B cell (primary cell): ENCODE measurements at regions not wholly inside any gene's neighbourhood (a gene's known extent, or its start where the extent isn't known, plus 50 kb on each side); places are given as distances from the start of the nearest gene placed in this dataset.

Experiments
- ATAC-seq: fragments of 200-7000 bp; cut with Tn5 transposase; one replicate; pipeline ENCODE4 v1.10.0; 2021; ENCODE audit warnings: low read depth, mild to moderate bottlenecking, moderate number of reproducible peaks, moderate library complexity
- CTCF ChIA-PET: fragments of 350-600 bp; sonication (Branson Sonifier 250); formaldehyde crosslinking; loops from one replicate; lab custom pipeline; 2021; ENCODE audit warnings: antibody characterized with exemption, inconsistent platforms; lab: Charles Lee
- POLR2A ChIA-PET: fragments of 350-600 bp; sonication (Branson Sonifier 250); formaldehyde crosslinking; loops from one replicate; lab custom pipeline; 2021; ENCODE audit warnings: antibody characterized with exemption; lab: Charles Lee
- DNase-seq: peaks from one replicate; pipeline ENCODE4 v3.0.0; 2013
- H2AFZ ChIP-seq: 2 replicates; pipeline ENCODE4 v1.6.1; 2012; ENCODE audit warnings: mild to moderate bottlenecking, low read depth, low read length; ENCODE audit not compliant: insufficient read depth, poor library complexity, severe bottlenecking
- H3K27ac ChIP-seq, 2 donors: 1 replicate in 1 of 2; 2 replicates in 1 of 2; pipeline ENCODE4 v1.5.1; 2012 to 2013; ENCODE audit warnings: low read length in 2 of 2, mild to moderate bottlenecking in 2 of 2, moderate library complexity in 1 of 2
- H3K27me3 ChIP-seq, 4 experiments: fragments of 200-600 bp in 1 of 4; sonication (generic) in 1 of 4; replicated peaks in 1 of 4; 1 replicate in 2 of 4; 2 replicates in 2 of 4; pipeline versions ENCODE4 v1.6.1 to v1.7.0; 2013 to 2016; ENCODE audit warnings: low read length in 3 of 4, mild to moderate bottlenecking in 2 of 4, mixed read lengths in 1 of 4, moderate library complexity in 1 of 4; ENCODE audit not compliant: insufficient read depth in 4 of 4, control insufficient read depth in 3 of 4; ENCODE audit errors: control extremely low read depth in 1 of 4
- H3K36me3 ChIP-seq, 2 experiments: replicated peaks in 1 of 2; 1 replicate in 1 of 2; 2 replicates in 1 of 2; pipeline versions ENCODE4 v1.6.1 to v1.7.1; 2013; ENCODE audit warnings: low read length in 1 of 2; ENCODE audit not compliant: insufficient read depth in 2 of 2, control insufficient read depth in 1 of 2; ENCODE audit errors: control extremely low read depth in 1 of 2, extremely low read depth in 1 of 2
- H3K4me1 ChIP-seq, 2 donors: fragments of 200-600 bp in 1 of 2; sonication (generic) in 1 of 2; 1 replicate in 1 of 2; 2 replicates in 1 of 2; pipeline versions ENCODE4 v1.5.1 to v1.6.1; 2013 to 2017; ENCODE audit warnings: low read length in 2 of 2; ENCODE audit not compliant: control insufficient read depth in 2 of 2, insufficient read depth in 2 of 2
- H3K4me2 ChIP-seq: replicated peaks from 2 replicates; pipeline ENCODE3; 2012; ENCODE audit warnings: mild to moderate bottlenecking, low read depth, low read length; ENCODE audit not compliant: poor library complexity, severe bottlenecking
- H3K4me3 ChIP-seq, 5 experiments: fragments of 200-600 bp in 1 of 5; sonication (generic) in 1 of 5; 1 replicate in 3 of 5; 2 replicates in 2 of 5; pipeline versions ENCODE4 v1.5.1 to v1.7.0; 2011 to 2016; ENCODE audit warnings: low read length in 4 of 5, mild to moderate bottlenecking in 4 of 5, low read depth in 2 of 5, control low read depth in 1 of 5, moderate library complexity in 1 of 5; ENCODE audit not compliant: insufficient read depth in 1 of 5; ENCODE audit errors: control extremely low read depth in 1 of 5, extremely low read depth in 1 of 5
- H3K79me2 ChIP-seq: fragments of 200-600 bp; sonication (generic); one replicate; pipeline ENCODE4 v1.6.0; 2016; ENCODE audit warnings: low read length; ENCODE audit not compliant: control insufficient read depth, insufficient read depth
- H3K9ac ChIP-seq: fragments of 200-600 bp; sonication (generic); 2 replicates; pipeline ENCODE4 v1.6.1; 2017; ENCODE audit warnings: mild to moderate bottlenecking, low read length, moderate library complexity
- H3K9me3 ChIP-seq, 3 donors: one replicate each; pipeline versions ENCODE4 v1.6.1 to v1.7.1; 2013; ENCODE audit warnings: low read length in 2 of 3; ENCODE audit not compliant: control insufficient read depth in 2 of 3, insufficient read depth in 1 of 3; ENCODE audit errors: control extremely low read depth in 1 of 3
- H4K20me1 ChIP-seq: 2 replicates; pipeline ENCODE4 v1.6.0; 2012; ENCODE audit warnings: mild to moderate bottlenecking, low read length; ENCODE audit not compliant: insufficient read depth, control insufficient read depth, poor library complexity, severe bottlenecking
- H3K27ac Mint-ChIP-seq: one replicate; pipeline ENCODE4 v1.8.0; 2021; ENCODE audit warnings: mixed read lengths
- H3K27me3 Mint-ChIP-seq: one replicate; pipeline ENCODE4 v1.8.0; 2021; ENCODE audit warnings: mixed read lengths
- H3K4me1 Mint-ChIP-seq: one replicate; pipeline ENCODE4 v1.8.0; 2021; ENCODE audit warnings: mixed read lengths
- H3K4me3 Mint-ChIP-seq: one replicate; pipeline ENCODE4 v1.8.0; 2021; ENCODE audit warnings: mixed read lengths
- H3K9me3 Mint-ChIP-seq: one replicate; pipeline ENCODE4 v1.8.0; 2022; ENCODE audit warnings: mixed read lengths; ENCODE audit not compliant: insufficient read depth
- EZH2 ChIP-seq: IDR thresholded peaks from 2 replicates; pipeline ENCODE4 v1.6.1; 2012; ENCODE audit warnings: borderline replicate concordance, low read depth, mild to moderate bottlenecking, moderate library complexity, low read length; ENCODE audit not compliant: insufficient read depth, poor library complexity, severe bottlenecking
- WGBS: methylation state at CpG from one replicate; pipeline ENCODE4 v1.1.5; 2013; ENCODE audit warnings: missing lambda C conversion rate; ENCODE audit not compliant: insufficient coverage; 5-methylcytosine and 5-hydroxymethylcytosine counted together
- intact Hi-C: fragments of 100-400 bp; cut with micrococcal nuclease; formaldehyde crosslinking; loops from one replicate; pipeline ENCODE4 v1.10.0; 2022
- TF ChIP-seq, protein P1 (sequence below): fragments of 200-600 bp; IDR thresholded peaks from one replicate; pipeline ENCODE4 v1.8.0; 2022; ENCODE audit warnings: antibody characterized with exemption, mild to moderate bottlenecking

- Histone ChIP-seq H3K27me3 (peaks cover 0 to 23% (median 0%) of the 10 kb centered on the region in 4 experiments), H3K4me2 (no peak overlapping the region), H3K36me3 (no peaks in the 10 kb centered on the region), H3K9me3 (no peaks in the 10 kb centered on the region), H3K27ac (no peak overlapping the region), H3K4me1 (no peaks in the 10 kb centered on the region), H3K79me2 (no peaks in the 10 kb centered on the region), H3K4me3 (no peak overlapping the region), H2AFZ (no peak overlapping the region), H3K9ac (no peak overlapping the region), H4K20me1 (no peaks in the 10 kb centered on the region)
- intact Hi-C loops = no loop called here
- no peak for DNase-seq
- no peak for TF ChIP-seq EZH2
- TF ChIP-seq, protein P1, sequence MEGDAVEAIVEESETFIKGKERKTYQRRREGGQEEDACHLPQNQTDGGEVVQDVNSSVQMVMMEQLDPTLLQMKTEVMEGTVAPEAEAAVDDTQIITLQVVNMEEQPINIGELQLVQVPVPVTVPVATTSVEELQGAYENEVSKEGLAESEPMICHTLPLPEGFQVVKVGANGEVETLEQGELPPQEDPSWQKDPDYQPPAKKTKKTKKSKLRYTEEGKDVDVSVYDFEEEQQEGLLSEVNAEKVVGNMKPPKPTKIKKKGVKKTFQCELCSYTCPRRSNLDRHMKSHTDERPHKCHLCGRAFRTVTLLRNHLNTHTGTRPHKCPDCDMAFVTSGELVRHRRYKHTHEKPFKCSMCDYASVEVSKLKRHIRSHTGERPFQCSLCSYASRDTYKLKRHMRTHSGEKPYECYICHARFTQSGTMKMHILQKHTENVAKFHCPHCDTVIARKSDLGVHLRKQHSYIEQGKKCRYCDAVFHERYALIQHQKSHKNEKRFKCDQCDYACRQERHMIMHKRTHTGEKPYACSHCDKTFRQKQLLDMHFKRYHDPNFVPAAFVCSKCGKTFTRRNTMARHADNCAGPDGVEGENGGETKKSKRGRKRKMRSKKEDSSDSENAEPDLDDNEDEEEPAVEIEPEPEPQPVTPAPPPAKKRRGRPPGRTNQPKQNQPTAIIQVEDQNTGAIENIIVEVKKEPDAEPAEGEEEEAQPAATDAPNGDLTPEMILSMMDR = no peak
- ChIA-PET POLR2A (no interaction called here), CTCF (interaction anchor here (1.1 kb wide), 1 partner anchor 21 kb away, joined by 4 read pairs; no protein-coding TSS in a partner anchor)
- ATAC-seq = no peak
- Mint-ChIP-seq H3K9me3 (no peaks in the 10 kb centered on the region), H3K27me3 (peaks cover 17% of the 10 kb centered on the region), H3K27ac (no peak overlapping the region), H3K4me3 (no peak overlapping the region), H3K4me1 (no peaks in the 10 kb centered on the region)
- 88% methylated on average over 14 of the region's 14 CpGs for WGBS
These were observed 57.9 kb upstream of the INPP5A start for GRCh38 chr10:132479603-132480221.

- no peak overlapping the region for H3K4me3 Mint-ChIP-seq
- CTCF ChIA-PET = interaction anchor here (1.1 kb wide), 1 partner anchor 22 kb away, joined by 4 read pairs; no protein-coding TSS in a partner anchor
These were observed 57.2 kb upstream of the INPP5A start for GRCh38 chr10:132480356-132480755.

More at GRCh38 chr10:132480356-132480755, 57.2 kb upstream of the INPP5A start:
- Histone ChIP-seq H3K27me3 (peaks cover 0 to 23% (median 0%) of the 10 kb centered on the region in 4 experiments), H3K4me1 (no peaks in the 10 kb centered on the region), H4K20me1 (no peaks in the 10 kb centered on the region), H3K4me3 (no peak overlapping the region), H3K9ac (no peak overlapping the region), H3K27ac (no peak overlapping the region), H3K4me2 (no peak overlapping the region), H2AFZ (no peak overlapping the region), H3K9me3 (no peaks in the 10 kb centered on the region), H3K36me3 (no peaks in the 10 kb centered on the region), H3K79me2 (no peaks in the 10 kb centered on the region)
- no peak for TF ChIP-seq EZH2
- TF ChIP-seq, protein P1 = no peak
- intact Hi-C loops = no loop called here
- ATAC-seq = no peak
- Mint-ChIP-seq H3K4me1 (no peaks in the 10 kb centered on the region), H3K9me3 (no peaks in the 10 kb centered on the region), H3K27me3 (peaks cover 17% of the 10 kb centered on the region), H3K27ac (no peak overlapping the region)
- DNase-seq = no peak
- 96% methylated on average over 6 of the region's 7 CpGs for WGBS
- POLR2A ChIA-PET = no interaction called here
